SK-N-MC (cell line): ENCODE measurements at regions not wholly inside any gene's neighbourhood (a gene's known extent, or its start where the extent isn't known, plus 50 kb on each side); places are given as distances from the start of the nearest gene placed in this dataset.
A peak's percentile ranks its signal among the peaks of the same experiment; 100 is the strongest.

Source experiments
- DNase-seq: peaks from one replicate; pipeline ENCODE4 v3.0.0-alpha.2; 2011; ENCODE audit warnings: low read depth, low spot score
- H3K27ac ChIP-seq: fragments of 200-600 bp; sonication (generic); 2 replicates; pipeline ENCODE4 v1.5.1; 2016; ENCODE audit warnings: mixed run types
- H3K36me3 ChIP-seq: fragments of 200-600 bp; sonication (generic); 2 replicates; pipeline ENCODE4 v1.6.1; 2017; ENCODE audit warnings: antibody characterized with exemption, low read length, mixed read lengths; ENCODE audit not compliant: insufficient read depth
- H3K4me3 ChIP-seq: fragments of 200-600 bp; sonication (generic); 2 replicates; pipeline ENCODE4 v1.5.1; 2016
- H3K9ac ChIP-seq: fragments of 200-600 bp; sonication (generic); 2 replicates; pipeline ENCODE4 v1.8.0; 2017; ENCODE audit warnings: mixed run types, mixed read lengths; ENCODE audit not compliant: insufficient read length
- H3K9me3 ChIP-seq: fragments of 200-600 bp; sonication (generic); 2 replicates; pipeline ENCODE4 v1.6.1; 2017; ENCODE audit warnings: low read depth, mild to moderate bottlenecking, antibody characterized with exemption, low read length, moderate library complexity, mixed read lengths
- EZH2 ChIP-seq: fragments of 200-600 bp; sonication (generic); IDR thresholded peaks from one replicate; pipeline ENCODE4 v1.6.1; 2017; ENCODE audit warnings: antibody characterized with exemption
- FOXP2 ChIP-seq: optimal IDR thresholded peaks from 2 replicates; pipeline ENCODE3; 2011; ENCODE audit warnings: mild to moderate bottlenecking, moderate library complexity; ENCODE audit not compliant: insufficient read depth; ENCODE audit errors: extremely low read length, control extremely low read depth
- POLR2AphosphoS5 ChIP-seq: IDR thresholded peaks from 2 replicates; pipeline ENCODE4 v1.6.1; 2012; ENCODE audit warnings: mild to moderate bottlenecking, low read depth, low read length, borderline replicate concordance

DNA sequence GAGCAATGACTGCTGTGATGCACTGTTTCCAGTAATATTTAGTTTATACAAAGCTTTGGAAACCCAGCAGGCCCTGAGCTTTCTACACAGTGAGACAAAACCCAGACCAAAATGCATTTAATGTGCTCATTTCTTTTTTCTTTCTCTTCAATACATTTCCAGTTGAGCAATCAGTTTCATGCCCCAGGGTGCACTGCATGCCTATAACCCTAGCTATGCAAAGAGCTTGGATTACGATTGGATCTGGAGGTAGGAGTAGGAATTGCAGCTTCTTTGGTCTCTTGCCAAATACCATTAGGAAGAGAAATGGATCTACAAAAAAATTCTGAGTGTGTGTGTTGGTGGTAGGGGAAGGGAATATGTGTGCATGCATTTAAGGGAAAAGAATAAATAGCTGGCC is 1001.4 kb downstream of the SQOR start:
- peak overlapping the region; percentile 89 for H3K27ac ChIP-seq
- peak; percentile 95 for DNase-seq
- no peaks in the 10 kb centered on the region for H3K9me3 ChIP-seq
- TF ChIP-seq POLR2AphosphoS5 (no peak), FOXP2 (no peak), EZH2 (no peak)
- H3K36me3 ChIP-seq = no peaks in the 10 kb centered on the region
- H3K9ac ChIP-seq = no peak overlapping the region
- peak overlapping the region; percentile 14 for H3K4me3 ChIP-seq

DNA sequence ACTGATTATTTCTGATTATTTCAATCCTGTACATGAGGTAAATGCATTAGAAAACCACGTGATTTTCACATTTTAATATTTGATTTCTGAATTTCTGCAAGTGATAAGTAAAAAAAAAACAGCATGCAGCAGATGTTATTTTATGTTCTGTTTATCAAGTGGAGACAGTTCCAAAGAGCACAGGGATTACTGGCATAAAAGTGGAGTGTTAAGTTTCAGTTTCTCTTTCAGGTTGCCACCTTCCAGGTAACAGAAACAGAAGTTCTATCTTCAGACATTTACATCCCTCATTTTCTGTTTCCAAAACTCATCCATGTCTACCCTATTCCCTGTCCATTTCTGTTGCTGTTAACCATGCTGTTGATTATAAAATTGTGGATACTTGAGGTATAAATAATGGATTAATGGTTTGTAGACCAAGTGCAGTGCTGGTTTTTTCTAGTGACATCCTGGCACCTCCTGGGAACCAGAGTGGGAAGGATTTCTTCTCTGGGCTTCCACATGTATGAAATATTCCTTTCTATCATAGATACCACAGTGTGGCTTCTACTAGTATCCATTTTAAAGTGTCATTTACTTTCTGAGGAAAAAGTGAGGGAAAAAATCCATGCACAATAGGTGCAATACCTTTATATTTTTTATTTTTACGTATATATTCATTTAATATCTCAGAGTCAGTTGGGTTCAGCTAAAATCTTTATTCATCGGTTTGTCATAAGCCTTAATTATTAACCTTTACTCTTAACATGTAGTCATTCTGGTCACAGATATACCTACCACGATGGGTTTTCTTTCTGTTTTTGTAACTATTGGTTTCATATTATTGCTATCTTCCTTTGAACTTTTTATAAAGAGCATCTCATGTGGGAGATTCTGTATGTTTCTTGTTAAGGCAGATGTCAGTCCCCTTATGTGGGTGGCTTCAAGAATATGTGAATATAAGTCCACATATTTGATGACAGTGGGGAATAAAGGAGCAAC is 1010.0 kb downstream of the SQOR start:
- H3K27ac ChIP-seq = no peak overlapping the region
- H3K9me3 ChIP-seq = no peaks in the 10 kb centered on the region
- no peak overlapping the region for H3K9ac ChIP-seq
- no peak for DNase-seq
- no peak overlapping the region for H3K4me3 ChIP-seq
- H3K36me3 ChIP-seq = no peaks in the 10 kb centered on the region
- TF ChIP-seq FOXP2 (no peak), EZH2 (no peak), POLR2AphosphoS5 (no peak)

DNA sequence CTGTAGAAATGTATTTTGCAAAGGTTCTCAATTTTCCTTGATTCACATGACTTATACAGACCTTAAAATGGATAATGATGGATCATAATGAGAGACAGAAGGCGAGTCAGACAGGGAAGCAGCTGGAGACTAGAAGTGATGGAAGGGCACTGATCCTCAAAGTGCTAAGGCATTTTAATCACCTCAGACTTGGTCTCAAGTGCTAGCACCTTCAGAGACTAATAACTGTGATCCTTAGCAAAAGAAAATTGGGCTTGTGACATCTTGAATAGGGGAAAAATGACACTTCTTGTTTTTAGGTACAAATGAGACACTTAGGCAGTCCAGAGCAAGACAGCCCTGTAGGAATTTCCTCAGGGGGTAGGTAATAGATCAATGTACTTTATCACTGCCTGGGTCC is 1011.7 kb downstream of the SQOR start:
- H3K4me3 ChIP-seq = no peak overlapping the region
- no peak for TF ChIP-seq POLR2AphosphoS5
- no peak for TF ChIP-seq FOXP2
- TF ChIP-seq EZH2 = no peak
- no peak overlapping the region for H3K27ac ChIP-seq
- no peak for DNase-seq
- no peaks in the 10 kb centered on the region for H3K9me3 ChIP-seq
- H3K9ac ChIP-seq = no peak overlapping the region
- no peaks in the 10 kb centered on the region for H3K36me3 ChIP-seq

DNA sequence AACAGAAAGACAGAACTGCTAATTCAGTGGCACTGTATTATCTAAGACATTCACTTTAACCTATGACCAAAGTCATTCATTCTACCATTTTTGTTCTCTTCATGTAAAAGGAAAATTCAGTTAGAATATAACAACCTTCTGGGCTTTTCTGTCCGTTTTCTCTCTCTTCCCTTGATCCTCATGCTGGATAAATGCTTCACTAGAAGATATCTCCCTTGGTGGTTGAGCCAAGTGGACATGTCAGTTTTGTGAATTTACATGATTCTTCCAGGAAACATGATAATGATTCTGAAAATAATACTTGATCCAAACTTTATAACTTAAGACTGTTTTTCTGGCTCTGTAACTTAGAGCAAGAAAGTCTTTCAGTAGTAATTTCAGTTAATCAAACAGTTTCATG is 1012.2 kb downstream of the SQOR start:
- TF ChIP-seq FOXP2 (no peak), EZH2 (no peak), POLR2AphosphoS5 (no peak)

DNA sequence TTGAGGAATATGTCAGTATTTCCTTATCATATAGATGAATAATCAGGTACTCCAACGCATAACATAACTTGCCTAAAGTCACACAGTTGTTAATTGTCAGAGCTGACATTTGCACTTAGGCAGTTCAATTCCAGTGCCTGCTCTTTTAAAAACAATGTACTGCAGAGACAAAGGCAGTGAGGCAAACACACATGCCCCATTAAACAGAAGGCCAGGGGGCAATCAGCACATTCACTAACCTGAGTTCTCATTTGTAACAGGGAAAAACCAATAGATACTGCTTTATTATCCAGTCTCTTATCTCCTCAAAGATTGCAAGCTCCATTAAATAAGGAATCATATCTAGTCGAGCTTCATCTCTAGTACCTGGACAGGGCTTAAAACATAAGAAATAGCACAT is 1017.4 kb downstream of the SQOR start:
- TF ChIP-seq POLR2AphosphoS5 (no peak), EZH2 (no peak), FOXP2 (no peak)
- DNase-seq = no peak
- H3K9ac ChIP-seq = no peak overlapping the region

More for the DNA sequence above, 1012.2 kb downstream of the SQOR start:
- Histone ChIP-seq H3K9ac (no peak overlapping the region), H3K27ac (no peak overlapping the region), H3K9me3 (no peaks in the 10 kb centered on the region), H3K36me3 (no peaks in the 10 kb centered on the region), H3K4me3 (no peak overlapping the region)
- no peak for DNase-seq

DNA sequence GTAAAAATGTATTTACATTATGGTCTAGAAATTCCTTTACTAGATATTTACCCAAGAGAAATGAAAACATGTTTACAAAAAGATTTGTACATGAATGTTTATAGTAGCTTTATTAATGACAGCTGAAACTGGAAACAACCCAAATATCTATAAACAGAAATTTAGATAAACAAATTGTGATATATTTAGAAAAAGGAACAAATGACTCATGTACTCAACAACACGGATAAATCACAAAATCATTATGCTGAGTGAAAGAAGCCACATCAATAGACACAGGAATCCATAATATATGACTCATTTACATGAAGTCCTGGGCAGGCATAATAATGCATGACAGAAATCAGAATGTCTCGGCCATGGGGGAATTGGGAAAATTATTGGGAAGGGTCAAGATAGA is 1020.2 kb downstream of the SQOR start:
- no peaks in the 10 kb centered on the region for H3K36me3 ChIP-seq
- H3K9ac ChIP-seq = no peak overlapping the region
- H3K27ac ChIP-seq = no peak overlapping the region
- no peaks in the 10 kb centered on the region for H3K9me3 ChIP-seq
- H3K4me3 ChIP-seq = no peak overlapping the region
- no peak for DNase-seq
- no peak for TF ChIP-seq POLR2AphosphoS5
- TF ChIP-seq FOXP2 = no peak
- TF ChIP-seq EZH2 = no peak

More for the DNA sequence above, 1017.4 kb downstream of the SQOR start:
- Histone ChIP-seq H3K9me3 (no peaks in the 10 kb centered on the region), H3K27ac (no peak overlapping the region), H3K4me3 (no peak overlapping the region), H3K36me3 (no peaks in the 10 kb centered on the region)

DNA sequence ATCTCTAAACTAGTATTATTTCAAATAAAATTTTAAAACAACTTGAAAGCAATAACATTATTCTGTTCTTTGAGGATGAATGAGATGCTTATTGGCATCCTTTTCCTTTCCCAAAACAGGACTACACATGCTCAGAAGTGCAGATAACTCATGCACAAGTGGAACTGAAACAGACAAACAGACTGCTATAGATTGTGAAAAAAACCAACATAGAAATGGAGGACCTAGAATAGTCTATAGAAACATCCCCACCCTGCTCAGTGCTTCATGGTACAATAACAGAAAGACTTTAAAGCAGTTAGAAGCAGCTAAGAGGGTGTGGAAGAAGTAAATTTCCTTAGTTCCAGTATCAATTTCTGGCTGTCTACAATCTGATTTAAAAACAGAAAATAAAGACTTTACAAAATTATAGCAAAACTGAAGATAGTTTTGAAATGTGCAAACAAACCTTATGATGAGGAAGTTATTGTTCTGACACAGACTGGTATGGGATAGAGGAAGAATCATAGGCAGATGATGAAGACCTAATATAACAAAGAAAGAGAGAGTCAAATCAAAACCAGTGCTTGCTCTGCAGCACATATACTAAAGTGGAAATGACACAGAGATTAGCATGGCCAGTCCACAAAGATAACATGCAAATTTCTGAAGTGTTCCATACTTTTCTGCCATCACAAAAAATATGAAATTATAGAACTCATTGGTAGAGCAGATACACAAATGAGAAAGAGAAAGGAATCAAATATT is 1025.4 kb downstream of the SQOR start:
- TF ChIP-seq POLR2AphosphoS5 = no peak
- no peak for TF ChIP-seq EZH2
- TF ChIP-seq FOXP2 = no peak
- H3K36me3 ChIP-seq = no peaks in the 10 kb centered on the region
- no peak overlapping the region for H3K9ac ChIP-seq
- no peak overlapping the region for H3K4me3 ChIP-seq
- no peaks in the 10 kb centered on the region; the same call in 1 of the 2 replicates for H3K9me3 ChIP-seq
- no peak overlapping the region for H3K27ac ChIP-seq
- no peak for DNase-seq

DNA sequence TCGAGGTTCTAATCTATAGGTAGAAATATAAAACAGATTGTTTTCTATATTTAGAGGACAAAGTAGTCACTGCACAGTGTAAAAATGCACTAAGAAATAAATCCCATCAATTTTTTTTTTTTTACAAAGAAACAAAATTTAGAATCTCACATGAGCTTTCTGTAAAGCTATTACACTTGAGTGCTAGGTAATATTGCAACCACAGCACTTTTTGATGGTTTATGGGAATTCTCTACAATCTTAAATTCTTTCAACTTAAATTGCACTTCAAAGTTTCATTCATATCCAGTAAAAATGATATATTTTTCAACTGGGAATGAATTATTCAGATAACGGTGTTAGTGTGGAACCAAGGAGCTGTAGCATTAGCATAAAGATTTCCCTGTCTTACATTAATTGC is 1035.4 kb downstream of the SQOR start:
- DNase-seq = peak; percentile 45
- TF ChIP-seq EZH2 = no peak
- no peak for TF ChIP-seq FOXP2
- no peak for TF ChIP-seq POLR2AphosphoS5

DNA sequence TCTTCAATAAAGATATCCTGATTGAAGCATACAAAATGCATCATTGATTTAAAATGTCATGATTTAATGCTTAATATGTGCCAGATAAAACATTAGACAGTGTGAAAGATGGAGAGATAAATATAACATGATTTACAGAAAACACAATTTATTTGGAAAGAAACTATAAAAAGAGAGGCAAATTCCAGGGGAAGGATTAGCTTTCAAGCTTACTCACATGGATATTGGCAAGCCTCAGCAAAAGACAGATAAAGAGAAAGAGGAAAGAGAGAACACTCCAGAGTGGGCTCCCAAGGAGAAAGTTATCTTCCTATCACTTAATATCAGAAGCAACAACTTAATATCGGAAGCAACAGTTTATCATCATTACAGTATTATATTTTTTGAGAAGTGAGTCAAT is 1036.5 kb downstream of the SQOR start:
- H3K36me3 ChIP-seq = no peaks in the 10 kb centered on the region
- no peak overlapping the region for H3K9ac ChIP-seq
- no peak for DNase-seq
- no peak overlapping the region for H3K27ac ChIP-seq
- H3K9me3 ChIP-seq = no peaks in the 10 kb centered on the region
- no peak for TF ChIP-seq EZH2
- no peak for TF ChIP-seq FOXP2
- TF ChIP-seq POLR2AphosphoS5 = no peak
- no peak overlapping the region for H3K4me3 ChIP-seq

More for the DNA sequence above, 1035.4 kb downstream of the SQOR start:
- Histone ChIP-seq H3K4me3 (0 out of 2 replicates have a peak overlapping the region, but pooled peaks have one; percentile 23), H3K36me3 (no peaks in the 10 kb centered on the region), H3K9me3 (no peaks in the 10 kb centered on the region), H3K27ac (peak overlapping the region; percentile 37), H3K9ac (no peak overlapping the region)
